ENCODE measurements at regions not wholly inside any gene's neighbourhood (a gene's known extent, or its start where the extent isn't known, plus 50 kb on each side); places are given as distances from the start of the nearest gene placed in this dataset.

DNA sequence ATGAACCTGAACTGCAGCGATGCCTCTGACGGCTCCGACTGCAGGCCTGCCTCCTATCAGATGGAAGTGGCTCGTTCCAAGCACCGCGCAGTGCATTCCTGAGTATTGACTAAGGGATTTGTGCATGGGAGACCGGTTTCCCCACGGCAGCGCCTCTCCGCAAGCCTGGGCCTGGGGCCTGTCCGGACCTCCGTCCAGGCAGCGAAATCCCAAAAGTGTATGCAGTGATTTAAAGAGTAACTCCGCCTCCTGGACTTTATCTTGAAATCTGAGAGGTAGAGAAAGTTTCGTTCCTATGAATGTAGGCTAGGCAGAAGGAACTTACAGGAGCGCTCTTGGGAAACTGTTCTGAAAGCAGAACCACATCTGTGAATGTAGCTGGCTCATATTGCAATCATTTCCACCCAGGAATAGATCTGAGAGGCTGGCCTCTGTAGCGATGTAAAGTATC is 106.2 kb upstream of the CELF2 start:
- in situ Hi-C loops (cut with HindIII; ENCODE audit: low sequenced_read_pairs), result no loop called here
- DNase-seq (ENCODE audit: low spot score), result no peak

DNA sequence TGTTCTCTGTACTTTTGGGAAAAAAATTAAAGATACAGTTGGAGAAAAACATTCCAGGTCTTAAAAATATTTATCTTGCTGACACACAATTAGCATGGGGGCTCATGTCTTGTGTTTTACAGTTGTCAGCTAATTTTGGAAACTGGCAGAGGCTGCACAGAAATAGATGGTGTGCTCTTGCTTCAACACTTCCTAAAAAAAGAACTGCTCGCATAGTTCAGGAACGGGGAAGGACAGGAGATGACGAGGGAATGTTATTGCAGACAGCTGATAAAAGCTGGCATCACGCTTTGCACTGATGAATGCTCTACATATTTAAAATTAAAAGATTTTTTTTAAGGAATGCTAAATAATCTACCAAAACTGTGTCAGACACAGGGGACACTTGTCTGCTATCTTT is 103.5 kb upstream of the CELF2 start:
- in situ Hi-C loops (cut with HindIII; ENCODE audit: low sequenced_read_pairs), result no loop called here
- no peak for DNase-seq (ENCODE audit: low spot score)

DNA sequence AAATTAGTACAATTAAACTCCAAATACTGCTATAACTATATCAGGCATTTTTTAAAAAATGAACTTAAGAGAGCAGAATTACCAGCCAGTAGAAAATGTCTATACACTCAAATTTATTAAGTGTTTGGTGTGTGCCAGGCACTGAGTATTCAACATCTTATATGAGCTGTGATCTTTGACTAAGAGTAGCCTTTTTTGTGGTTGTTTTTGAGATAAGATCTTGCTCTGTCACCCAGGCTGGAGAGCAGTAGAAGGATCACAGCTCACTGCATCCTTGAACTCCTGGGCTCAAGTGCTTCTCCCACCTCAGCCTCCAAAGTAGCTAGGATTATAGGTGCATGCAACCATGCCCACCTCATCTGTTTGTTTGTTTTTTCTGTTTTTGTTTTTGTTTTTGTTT is 102.5 kb upstream of the CELF2 start:
- in situ Hi-C loops (cut with HindIII; ENCODE audit: low sequenced_read_pairs), result no loop called here
- DNase-seq (ENCODE audit: low spot score), result no peak

DNA sequence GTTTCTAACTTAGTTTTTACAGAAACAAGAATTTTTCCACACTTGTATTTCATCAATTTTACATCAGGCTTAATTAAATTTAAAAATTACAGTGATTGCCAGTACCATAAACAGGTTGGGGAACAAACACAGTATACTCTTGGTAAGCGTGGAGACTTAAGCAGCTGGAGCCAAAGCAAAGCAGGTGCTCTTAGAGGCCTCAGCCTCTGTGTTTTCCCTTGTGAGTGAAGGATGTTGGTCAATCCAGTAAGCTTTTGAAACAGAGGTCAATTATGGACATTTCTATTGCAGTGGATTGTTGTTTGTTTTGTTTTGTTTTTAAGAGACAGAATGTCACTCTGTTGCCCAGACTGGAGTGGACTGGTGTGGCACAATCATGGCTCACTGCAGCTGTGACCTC is 100.6 kb upstream of the CELF2 start:
- in situ Hi-C loops (cut with HindIII; ENCODE audit: low sequenced_read_pairs), result no loop called here
- no peak for DNase-seq (ENCODE audit: low spot score)

DNA sequence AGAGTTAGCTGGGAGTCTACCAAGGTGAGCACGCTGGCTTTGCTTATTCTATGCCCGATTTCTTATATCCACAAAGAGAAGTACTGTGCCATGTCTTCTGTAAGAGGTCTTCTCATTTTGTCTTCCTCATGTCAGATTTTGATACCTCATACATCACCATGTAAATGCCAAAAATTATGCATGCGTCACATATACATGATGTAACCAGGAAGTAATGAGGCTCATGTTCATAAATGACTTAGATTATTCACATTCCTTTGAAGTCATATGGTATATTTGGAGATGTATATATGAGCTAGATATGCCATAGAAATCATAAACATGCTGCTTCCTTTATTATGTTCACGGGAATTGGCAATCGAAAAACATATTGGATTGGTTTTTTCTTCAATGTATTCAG is 97.7 kb upstream of the CELF2 start:
- in situ Hi-C loops (cut with HindIII; ENCODE audit: low sequenced_read_pairs), result no loop called here
- no peak for DNase-seq (ENCODE audit: low spot score)

DNA sequence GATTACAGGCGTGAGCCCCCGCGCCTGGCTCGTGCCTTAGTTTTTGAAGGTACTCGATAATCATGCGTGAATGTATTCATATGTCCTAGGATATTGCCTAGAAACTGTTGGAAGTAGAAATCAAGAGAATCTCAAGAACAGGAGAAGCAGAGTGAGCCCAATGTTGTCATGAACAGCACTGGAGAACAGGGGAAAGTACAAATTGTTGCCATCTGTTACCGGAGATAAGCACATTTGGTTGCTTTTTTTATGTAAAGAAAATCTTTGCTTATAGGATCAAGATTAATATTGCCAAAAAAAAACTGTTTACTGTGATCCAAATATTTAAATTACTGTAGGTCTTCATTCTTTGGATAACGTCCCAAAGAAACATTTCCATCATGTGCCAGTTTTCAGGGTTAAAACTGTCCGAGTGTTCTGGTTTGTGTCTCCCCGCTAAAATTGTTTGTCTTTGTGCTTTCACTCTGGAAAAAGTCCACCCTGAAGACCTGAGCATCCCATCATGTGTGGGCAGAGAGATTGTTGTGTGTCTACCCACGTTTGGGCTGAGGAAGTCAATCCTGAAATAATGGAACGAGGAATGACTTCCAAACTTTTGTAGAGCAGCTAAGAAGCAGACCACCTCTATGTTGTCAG is 95.7 kb upstream of the CELF2 start:
- DNase-seq (ENCODE audit: low spot score), result no peak
- in situ Hi-C loops (cut with HindIII; ENCODE audit: low sequenced_read_pairs), result no loop called here

DNA sequence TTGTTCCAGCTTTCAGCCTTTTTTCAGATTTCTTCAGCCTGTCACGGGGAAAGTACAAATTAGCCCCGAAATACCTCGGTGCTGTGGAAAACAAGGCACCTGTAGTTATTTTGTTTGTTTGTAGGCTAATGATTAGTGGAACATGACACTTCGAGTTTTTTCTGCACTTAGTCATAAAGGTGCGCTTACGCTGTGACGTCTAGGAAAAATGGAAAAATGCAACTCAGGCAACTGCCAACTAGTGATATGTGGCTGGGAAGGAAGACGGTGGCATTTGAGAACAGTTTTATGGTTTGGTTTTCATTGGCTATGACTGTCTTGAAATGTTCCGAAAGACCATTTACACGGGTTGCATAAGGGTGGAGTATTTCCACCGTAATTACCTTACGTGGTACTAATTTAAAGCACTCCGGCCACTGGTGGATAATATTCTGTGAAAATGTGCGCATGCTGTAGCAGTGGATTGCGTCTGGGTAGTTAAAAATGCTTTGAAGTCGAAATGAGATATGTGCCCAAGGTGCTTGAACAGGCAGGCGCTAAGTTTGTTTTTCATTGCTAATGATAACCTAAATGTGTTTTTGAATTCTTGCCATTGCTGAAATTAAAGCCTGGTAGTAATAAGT is 94.5 kb upstream of the CELF2 start:
- in situ Hi-C loops (cut with HindIII; ENCODE audit: low sequenced_read_pairs), result no loop called here
- DNase-seq (ENCODE audit: low spot score), result no peak

DNA sequence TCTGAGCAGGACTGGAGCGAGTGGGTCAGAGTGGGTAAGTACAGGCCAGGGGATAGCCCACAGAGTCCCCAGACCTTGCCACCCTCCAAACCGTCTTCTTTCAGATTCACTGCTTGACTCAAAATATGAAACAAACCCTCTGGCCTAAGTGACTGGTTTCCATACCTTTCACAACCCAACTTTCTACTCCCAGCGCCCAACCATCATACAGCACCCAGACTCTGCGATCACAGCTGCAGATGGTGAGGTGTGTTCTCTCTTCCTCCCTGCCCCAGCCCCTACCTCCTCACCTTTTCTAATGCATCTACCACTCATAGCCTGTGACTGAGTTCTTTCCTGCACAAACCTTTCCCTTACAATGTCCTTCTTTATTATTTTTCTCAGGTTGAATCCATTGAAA is 92.0 kb upstream of the CELF2 start:
- no peak for DNase-seq (ENCODE audit: low spot score)
- in situ Hi-C loops (cut with HindIII; ENCODE audit: low sequenced_read_pairs), result no loop called here

DNA sequence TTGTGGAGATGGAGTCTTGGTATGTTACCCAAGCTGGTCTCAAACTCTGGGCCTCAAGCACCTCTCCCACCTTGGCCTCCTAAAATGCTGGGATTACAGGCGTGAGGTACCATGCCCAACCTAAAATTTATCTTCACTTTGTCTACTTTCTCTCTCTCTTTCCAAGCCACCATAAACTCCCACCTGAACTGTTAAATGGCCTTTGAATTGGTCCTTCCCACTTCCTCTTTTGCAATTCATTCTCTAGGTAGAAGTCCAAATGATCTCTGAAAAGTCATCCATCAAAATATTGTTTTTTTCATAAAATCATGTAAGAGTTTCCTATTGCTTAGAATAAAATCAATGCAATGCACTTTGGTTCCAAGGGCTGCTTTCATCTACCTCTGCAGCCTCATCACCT is 90.1 kb upstream of the CELF2 start:
- no peak for DNase-seq (ENCODE audit: low spot score)
- in situ Hi-C loops (cut with HindIII; ENCODE audit: low sequenced_read_pairs), result no loop called here

DNA sequence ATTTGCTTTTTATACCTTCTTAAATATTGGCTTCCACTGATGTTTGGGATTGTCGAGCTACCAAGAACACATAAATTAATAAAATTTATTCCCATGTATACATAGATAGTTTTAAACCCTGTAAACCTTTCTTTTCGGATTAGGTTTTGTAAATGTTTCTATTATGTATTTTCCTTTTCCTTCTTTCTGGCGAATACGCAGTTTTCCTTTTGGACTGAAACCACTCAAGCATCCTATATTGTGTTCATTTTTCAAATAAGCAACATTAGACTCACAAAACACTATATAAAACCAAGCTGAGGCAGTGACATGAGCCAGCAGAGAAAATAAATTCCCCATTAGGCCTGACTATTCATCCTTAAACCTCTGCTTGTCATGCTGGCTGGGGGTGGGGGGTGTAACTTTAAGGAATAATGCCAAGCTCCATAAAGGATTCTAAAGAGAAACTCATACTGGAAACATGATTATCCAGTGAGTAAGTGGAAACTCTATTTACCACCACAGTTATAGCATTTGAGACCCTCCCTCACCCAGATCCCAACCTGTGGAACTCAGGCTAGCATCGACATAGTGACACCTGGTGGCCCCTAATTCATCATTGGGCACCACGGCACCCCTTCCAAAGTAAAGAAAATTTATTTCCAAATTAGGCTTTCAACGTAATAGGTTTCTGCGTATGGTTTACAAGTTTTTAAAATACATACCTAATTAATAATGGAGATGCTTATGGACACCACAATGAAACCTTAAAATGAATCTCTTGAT is 86.5 kb upstream of the CELF2 start:
- DNase-seq (ENCODE audit: low spot score), result no peak
- in situ Hi-C loops (cut with HindIII; ENCODE audit: low sequenced_read_pairs), result no loop called here

DNA sequence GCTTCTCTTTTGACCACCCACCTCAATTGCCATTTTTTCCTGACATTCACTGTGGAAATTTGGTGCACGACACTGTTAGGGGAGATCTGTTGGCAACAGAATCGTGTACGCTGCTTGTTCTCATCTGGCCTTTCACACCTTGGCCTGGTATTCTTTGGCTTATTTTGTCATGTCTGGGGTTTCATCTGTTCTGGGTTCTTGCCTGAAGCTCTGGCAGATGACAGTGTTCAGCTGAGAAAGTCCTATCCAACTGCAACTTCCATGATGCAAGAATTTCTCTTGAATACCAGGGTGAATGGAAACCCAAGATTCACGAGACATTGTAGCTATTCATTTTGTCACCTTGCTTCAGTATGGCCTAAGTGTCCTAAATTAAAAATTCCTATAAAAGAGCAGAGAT is 82.6 kb upstream of the CELF2 start:
- in situ Hi-C loops (cut with HindIII; ENCODE audit: low sequenced_read_pairs), result no loop called here
- no peak for DNase-seq (ENCODE audit: low spot score)

DNA sequence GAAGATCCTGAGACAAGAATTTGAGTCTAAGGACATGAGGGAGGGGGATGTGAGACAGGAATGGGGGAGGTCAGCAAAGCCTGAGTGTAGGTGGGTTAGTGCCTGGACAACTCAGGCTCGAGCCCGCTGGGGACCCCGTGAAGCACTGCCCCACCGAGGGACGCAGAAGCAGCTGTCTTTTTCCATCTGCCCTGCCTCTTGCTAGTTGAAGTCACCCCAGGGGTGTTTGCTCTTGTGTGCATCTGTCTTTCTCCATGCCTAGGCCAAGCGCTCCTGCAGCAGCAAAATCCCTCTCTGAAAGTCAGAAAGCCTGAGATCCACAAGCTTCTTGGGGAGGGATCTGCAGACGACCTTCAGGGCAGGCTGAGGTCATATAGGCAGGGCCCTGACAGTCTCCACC is 79.0 kb upstream of the CELF2 start:
- DNase-seq (ENCODE audit: low spot score), result no peak
- in situ Hi-C loops (cut with HindIII; ENCODE audit: low sequenced_read_pairs), result no loop called here

DNA sequence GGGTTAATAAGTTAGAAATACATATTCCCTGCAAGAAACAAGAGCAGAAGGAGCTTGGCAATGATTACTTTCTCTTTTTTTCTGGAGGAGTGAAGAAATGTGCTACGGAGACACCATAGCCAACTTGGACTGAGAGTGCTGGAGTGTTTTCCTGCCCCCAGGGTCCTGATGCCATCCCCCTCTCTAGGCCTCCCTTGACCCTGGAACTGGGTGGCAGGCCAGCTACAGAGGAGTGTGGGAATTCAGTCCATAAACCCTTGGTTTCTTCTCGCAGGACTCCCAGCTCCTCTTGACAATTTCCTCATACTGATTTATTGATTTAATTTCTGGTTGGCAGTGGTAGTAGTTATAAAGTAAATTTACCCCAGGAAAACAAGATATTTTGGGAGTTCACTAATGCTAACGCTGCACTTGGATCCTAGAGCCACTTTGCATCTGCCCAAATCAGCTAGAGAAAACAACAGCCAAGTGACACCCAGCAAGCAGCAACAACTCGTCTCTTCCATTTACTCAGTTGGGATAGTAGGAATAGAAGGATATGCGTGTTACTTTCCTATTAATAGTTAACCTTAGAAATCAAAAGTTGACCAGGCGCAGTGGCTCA is 76.4 kb upstream of the CELF2 start:
- in situ Hi-C loops (cut with HindIII; ENCODE audit: low sequenced_read_pairs), result no loop called here
- DNase-seq (ENCODE audit: low spot score), result no peak

DNA sequence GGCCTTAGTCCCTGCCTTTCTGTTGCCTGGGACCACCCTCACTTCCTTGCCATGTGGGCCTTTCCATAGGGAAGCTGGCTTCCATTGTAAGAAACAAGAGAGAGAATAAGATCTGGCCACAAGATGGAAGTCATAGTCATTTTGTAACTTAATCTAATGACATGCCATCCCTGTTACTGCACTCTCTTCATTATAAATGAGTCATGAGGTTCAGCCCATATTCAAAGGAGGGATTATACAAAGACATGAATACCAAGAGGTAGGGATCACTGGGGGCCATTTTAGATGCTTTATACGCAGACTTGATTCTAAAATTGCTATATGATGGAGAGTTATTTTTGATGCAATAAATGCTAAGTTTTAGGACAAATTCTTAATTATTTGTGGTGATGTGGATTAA is 75.2 kb upstream of the CELF2 start:
- DNase-seq (ENCODE audit: low spot score), result no peak
- in situ Hi-C loops (cut with HindIII; ENCODE audit: low sequenced_read_pairs), result no loop called here

DNA sequence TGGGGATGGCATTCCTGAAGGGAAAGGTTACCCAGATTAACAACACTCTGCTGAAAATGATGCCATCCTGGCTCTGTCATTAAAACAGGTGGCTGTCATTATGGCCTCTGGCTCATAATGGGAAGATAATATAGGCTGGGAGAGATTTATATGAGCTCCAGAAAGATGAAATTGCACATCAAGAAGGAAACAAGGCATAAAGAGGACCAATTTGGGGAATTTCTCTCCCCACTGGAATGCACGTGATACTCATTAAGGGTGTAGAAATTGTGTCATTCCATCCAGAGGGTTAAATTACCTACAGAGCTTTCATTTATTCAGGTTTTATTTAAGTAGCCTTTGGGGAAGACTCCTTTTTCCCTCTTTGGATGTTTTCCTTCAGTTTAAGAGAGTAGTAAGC is 71.6 kb upstream of the CELF2 start:
- in situ Hi-C loops (cut with HindIII; ENCODE audit: low sequenced_read_pairs), result no loop called here
- DNase-seq (ENCODE audit: low spot score), result no peak

DNA sequence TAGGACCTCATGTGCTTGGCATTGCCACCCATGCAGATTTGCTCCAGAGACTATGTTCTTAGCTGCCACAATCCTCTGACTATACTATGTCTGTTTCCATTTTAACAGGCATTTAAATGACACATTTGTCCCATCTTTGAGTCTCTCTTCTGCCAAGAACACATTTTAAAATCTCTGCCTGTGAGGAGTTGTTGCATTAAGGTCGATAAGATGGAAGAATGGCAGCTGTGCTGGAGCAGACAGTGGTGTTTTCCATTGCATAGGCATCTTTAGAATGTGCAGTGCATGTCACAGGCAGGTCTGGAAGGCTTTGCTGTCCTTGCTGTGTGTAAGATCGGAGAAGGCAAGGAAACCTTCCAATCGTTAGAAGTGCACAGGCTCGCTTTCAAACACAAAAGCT is 70.9 kb upstream of the CELF2 start:
- no peak for DNase-seq (ENCODE audit: low spot score)
- in situ Hi-C loops (cut with HindIII; ENCODE audit: low sequenced_read_pairs), result no loop called here

DNA sequence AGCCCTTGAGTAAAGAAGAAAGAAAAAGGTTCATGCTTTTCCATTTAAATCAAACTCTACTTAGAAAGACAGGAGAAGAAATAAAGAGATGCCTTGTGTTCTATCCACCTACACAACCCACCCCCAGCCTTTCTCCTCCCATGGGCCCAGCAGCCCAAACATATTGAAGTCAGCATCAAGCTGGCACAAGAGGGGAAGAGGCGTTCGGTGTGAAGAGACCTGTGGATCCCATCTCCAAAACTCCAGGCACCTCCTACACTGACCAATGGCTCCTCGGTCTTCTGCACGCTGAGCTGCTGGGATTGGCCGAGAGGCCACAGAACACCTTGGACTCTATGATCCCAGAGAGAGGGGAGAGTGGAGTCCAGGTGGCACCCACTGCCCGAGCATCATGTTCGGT is 66.0 kb upstream of the CELF2 start:
- no peak for DNase-seq (ENCODE audit: low spot score)
- in situ Hi-C loops (cut with HindIII; ENCODE audit: low sequenced_read_pairs), result no loop called here

DNA sequence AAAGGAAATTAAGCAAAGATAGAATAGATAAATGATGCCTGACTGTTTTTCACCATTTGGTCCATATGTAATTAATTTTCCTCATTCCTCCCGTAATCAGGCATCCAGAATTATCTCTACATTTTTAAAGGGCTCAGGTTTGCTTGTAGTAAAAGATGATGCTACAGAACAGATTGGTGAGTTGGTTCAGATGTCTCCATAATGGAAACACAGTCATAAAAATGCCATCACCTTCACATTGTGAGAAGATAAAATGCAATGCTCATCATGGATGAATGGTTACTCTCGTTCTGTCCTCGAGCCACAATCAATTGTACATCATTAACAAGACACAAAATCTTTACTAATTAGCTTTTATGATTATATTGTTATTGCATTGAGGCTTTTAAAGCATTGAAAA is 64.9 kb upstream of the CELF2 start:
- in situ Hi-C loops (cut with HindIII; ENCODE audit: low sequenced_read_pairs), result no loop called here
- DNase-seq (ENCODE audit: low spot score), result no peak

DNA sequence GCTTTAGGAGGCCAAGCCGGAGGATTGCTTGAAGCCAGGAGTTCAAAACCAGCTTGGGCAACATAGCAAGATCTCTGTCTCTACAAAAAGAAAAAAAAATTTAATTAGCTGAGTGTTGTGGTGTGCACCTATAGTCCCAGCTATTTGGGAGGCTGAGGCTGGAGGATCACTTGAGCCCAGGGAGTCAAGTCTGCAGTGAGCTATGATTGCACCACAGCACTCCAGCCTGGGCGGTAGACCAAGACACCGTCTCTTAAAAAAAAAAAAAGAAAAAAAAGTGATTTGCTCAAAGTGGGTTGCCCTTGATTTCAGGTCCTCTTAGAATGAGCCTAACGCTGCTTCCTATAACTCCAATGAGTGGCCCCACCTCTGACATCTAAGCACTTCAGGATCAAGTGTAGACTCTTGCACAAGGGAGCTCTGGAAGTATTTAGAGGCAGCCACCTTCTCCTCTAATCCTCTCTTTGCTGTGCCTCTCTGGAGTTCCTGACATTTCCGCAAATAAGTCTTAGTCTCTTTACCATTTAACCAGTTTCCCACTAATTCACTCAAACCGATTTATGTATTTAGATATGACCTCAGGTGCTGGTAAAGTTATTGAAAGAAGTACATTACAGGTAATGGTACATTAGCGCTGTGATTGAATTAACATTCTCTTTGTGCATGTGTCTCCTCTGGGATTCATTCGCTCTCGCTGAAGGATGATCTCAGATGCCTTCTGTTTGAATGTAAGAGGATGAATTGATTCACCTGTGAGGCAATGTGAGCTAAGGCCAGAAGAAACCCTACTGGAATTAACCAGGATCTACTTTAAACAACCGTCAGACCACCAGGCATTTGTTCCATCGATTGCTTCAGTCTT is 60.8 kb upstream of the CELF2 start:
- DNase-seq (ENCODE audit: low spot score), result no peak
- in situ Hi-C loops (cut with HindIII; ENCODE audit: low sequenced_read_pairs), result no loop called here

DNA sequence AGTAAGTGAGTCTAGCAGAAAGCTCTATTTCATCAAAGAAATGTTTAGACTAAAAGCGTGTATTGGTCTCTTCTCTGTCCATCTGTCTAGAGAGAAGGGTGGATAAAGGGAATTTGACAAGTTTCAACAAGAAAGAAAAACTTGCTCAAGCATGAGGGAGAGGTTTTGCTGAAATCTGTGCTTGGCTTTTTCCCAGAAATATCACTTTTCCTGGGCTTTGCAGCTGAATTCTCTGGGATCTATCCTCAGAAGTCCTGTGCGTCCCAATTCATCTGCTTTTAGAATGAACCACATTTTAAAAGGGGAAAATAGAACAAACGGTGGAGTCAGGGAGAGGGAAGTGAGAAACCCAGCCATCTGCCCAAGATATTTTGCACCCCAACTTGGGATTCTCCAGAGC is 59.6 kb upstream of the CELF2 start:
- DNase-seq (ENCODE audit: low spot score), result no peak
- in situ Hi-C loops (cut with HindIII; ENCODE audit: low sequenced_read_pairs), result no loop called here
